HG02571 (cell line): ENCODE measurements at regions not wholly inside any gene's neighbourhood (a gene's known extent, or its start where the extent isn't known, plus 50 kb on each side); places are given as distances from the start of the nearest gene placed in this dataset.
"Not testable (repeated sequence)": the region's sequence is repeated elsewhere in the genome, so short reads cannot be mapped to it uniquely, and the experiment has no call there.

Experiments used
- ATAC-seq: cut with Tn5 transposase; IDR thresholded peaks from one replicate; pipeline ENCODE4 v1.9.1; 2021; ENCODE audit warnings: mild to moderate bottlenecking, moderate library complexity; ENCODE audit not compliant: unreplicated experiment

GRCh38 chr7:119522263-119522662 is 750.7 kb upstream of the KCND2 start:
- ATAC-seq, result no peak

GRCh38 chr7:119522698-119523097 is 750.3 kb upstream of the KCND2 start:
- no peak for ATAC-seq

GRCh38 chr7:119545118-119545517 is 727.9 kb upstream of the KCND2 start:
- no peak for ATAC-seq

- no peak for ATAC-seq
Measured at GRCh38 chr7:119555788-119556187, 717.2 kb upstream of the KCND2 start.

- no peak for ATAC-seq
Measured at GRCh38 chr7:119556436-119556835, 716.5 kb upstream of the KCND2 start.

GRCh38 chr7:119561751-119562150 is 711.2 kb upstream of the KCND2 start:
- ATAC-seq, result no peak

- ATAC-seq, result no peak
Measured at GRCh38 chr7:119562839-119563238, 710.1 kb upstream of the KCND2 start.

- ATAC-seq, result no peak
Measured at GRCh38 chr7:119571666-119572065, 701.3 kb upstream of the KCND2 start.

- ATAC-seq, result no peak
Measured at GRCh38 chr7:119572132-119572531, 700.8 kb upstream of the KCND2 start.

- no peak for ATAC-seq
Measured at GRCh38 chr7:119572541-119572940, 700.4 kb upstream of the KCND2 start.

GRCh38 chr7:119578116-119578515 is 694.9 kb upstream of the KCND2 start:
- no peak for ATAC-seq

- no peak for ATAC-seq
Measured at GRCh38 chr7:119594956-119595355, 678.0 kb upstream of the KCND2 start.

GRCh38 chr7:119596651-119597050 is 676.3 kb upstream of the KCND2 start:
- ATAC-seq, result no peak

- ATAC-seq, result no peak
Measured at GRCh38 chr7:119606297-119606696, 666.7 kb upstream of the KCND2 start.

GRCh38 chr7:119620769-119621168 is 652.2 kb upstream of the KCND2 start:
- ATAC-seq, result no peak

- ATAC-seq, result no peak
Measured at GRCh38 chr7:119623427-119623826, 649.5 kb upstream of the KCND2 start.

GRCh38 chr7:119630406-119630969 is 642.5 kb upstream of the KCND2 start:
- ATAC-seq, result no peak

- not testable (repeated sequence) for ATAC-seq
Measured at GRCh38 chr7:119633812-119634211, 639.2 kb upstream of the KCND2 start.

GRCh38 chr7:119640326-119640725 is 632.6 kb upstream of the KCND2 start:
- no peak for ATAC-seq

- ATAC-seq, result no peak
Measured at GRCh38 chr7:119640861-119641260, 632.1 kb upstream of the KCND2 start.

- ATAC-seq, result no peak
Measured at GRCh38 chr7:119643558-119643957, 629.4 kb upstream of the KCND2 start.

- ATAC-seq, result no peak
Measured at GRCh38 chr7:119647286-119647685, 625.7 kb upstream of the KCND2 start.

- ATAC-seq, result not testable (repeated sequence)
Measured at GRCh38 chr7:119648752-119649151, 624.2 kb upstream of the KCND2 start.
